ENCODE measurements at regions not wholly inside any gene's neighbourhood (a gene's known extent, or its start where the extent isn't known, plus 50 kb on each side); places are given as distances from the start of the nearest gene placed in this dataset.
"Not testable (repeated sequence)": the region's sequence is repeated elsewhere in the genome, so short reads cannot be mapped to it uniquely, and the experiment has no call there.

GRCh38 chr20:12112665-12113064, 195.0 kb downstream of the BTBD3 start:
- no peaks in the 10 kb centered on the region for H3K27me3 Mint-ChIP-seq
- no peaks in the 10 kb centered on the region for H3K4me1 Mint-ChIP-seq
- H3K9me3 Mint-ChIP-seq = peaks cover 6% of the 10 kb centered on the region
- no peaks in the 10 kb centered on the region for H3K36me3 Mint-ChIP-seq
- no peak overlapping the region for H3K4me3 Mint-ChIP-seq
- H3K27ac Mint-ChIP-seq = no peak overlapping the region

- Mint-ChIP-seq H3K9me3 (peaks cover 6% of the 10 kb centered on the region), H3K27me3 (no peaks in the 10 kb centered on the region), H3K4me3 (no peak overlapping the region), H3K36me3 (no peaks in the 10 kb centered on the region), H3K27ac (no peak overlapping the region), H3K4me1 (no peaks in the 10 kb centered on the region)
These were observed 195.4 kb downstream of the BTBD3 start for GRCh38 chr20:12113075-12113467.

- Mint-ChIP-seq H3K4me3 (no peak overlapping the region), H3K27ac (no peak overlapping the region), H3K36me3 (no peaks in the 10 kb centered on the region), H3K4me1 (no peaks in the 10 kb centered on the region), H3K27me3 (no peaks in the 10 kb centered on the region), H3K9me3 (peaks cover 6% of the 10 kb centered on the region)
These were observed 196.0 kb downstream of the BTBD3 start for GRCh38 chr20:12113468-12114371.

GRCh38 chr20:12129114-12129513, 211.4 kb downstream of the BTBD3 start:
- H3K27me3 Mint-ChIP-seq, H3K4me1 Mint-ChIP-seq, H3K4me3 Mint-ChIP-seq, H3K9me3 Mint-ChIP-seq, H3K36me3 Mint-ChIP-seq, H3K27ac Mint-ChIP-seq: not testable (repeated sequence)

GRCh38 chr20:12129532-12129931, 211.8 kb downstream of the BTBD3 start:
- H3K4me1 Mint-ChIP-seq, H3K27me3 Mint-ChIP-seq, H3K4me3 Mint-ChIP-seq, H3K36me3 Mint-ChIP-seq, H3K9me3 Mint-ChIP-seq, H3K27ac Mint-ChIP-seq: not testable (repeated sequence)

- Mint-ChIP-seq H3K36me3 (no peaks in the 10 kb centered on the region), H3K4me1 (no peaks in the 10 kb centered on the region), H3K27ac (no peak overlapping the region), H3K4me3 (no peak overlapping the region), H3K27me3 (no peaks in the 10 kb centered on the region), H3K9me3 (peaks cover 4% of the 10 kb centered on the region)
These were observed 213.1 kb downstream of the BTBD3 start for GRCh38 chr20:12130781-12131180.

GRCh38 chr20:12133553-12133952, 215.9 kb downstream of the BTBD3 start:
- H3K4me3 Mint-ChIP-seq = no peak overlapping the region
- no peak overlapping the region for H3K27ac Mint-ChIP-seq
- no peaks in the 10 kb centered on the region for H3K27me3 Mint-ChIP-seq
- no peaks in the 10 kb centered on the region for H3K4me1 Mint-ChIP-seq
- no peaks in the 10 kb centered on the region for H3K36me3 Mint-ChIP-seq
- peaks cover 10% of the 10 kb centered on the region for H3K9me3 Mint-ChIP-seq

GRCh38 chr20:12145951-12146350, 228.3 kb downstream of the BTBD3 start:
- H3K27ac Mint-ChIP-seq, H3K36me3 Mint-ChIP-seq, H3K27me3 Mint-ChIP-seq, H3K4me3 Mint-ChIP-seq, H3K4me1 Mint-ChIP-seq: not testable (repeated sequence)
- H3K9me3 Mint-ChIP-seq = peaks cover 28% of the 10 kb centered on the region

- peaks cover 5% of the 10 kb centered on the region for H3K9me3 Mint-ChIP-seq
- no peak overlapping the region for H3K4me3 Mint-ChIP-seq
- no peak overlapping the region for H3K27ac Mint-ChIP-seq
- H3K27me3 Mint-ChIP-seq = no peaks in the 10 kb centered on the region
- no peaks in the 10 kb centered on the region for H3K36me3 Mint-ChIP-seq
- H3K4me1 Mint-ChIP-seq = no peaks in the 10 kb centered on the region
These were observed 235.3 kb downstream of the BTBD3 start for GRCh38 chr20:12152996-12153395.

- Mint-ChIP-seq H3K36me3 (no peaks in the 10 kb centered on the region), H3K4me3 (no peak overlapping the region), H3K27ac (peak overlapping the region; percentile 35), H3K27me3 (no peaks in the 10 kb centered on the region), H3K4me1 (no peaks in the 10 kb centered on the region), H3K9me3 (peaks cover 3% of the 10 kb centered on the region)
These were observed 235.9 kb downstream of the BTBD3 start for GRCh38 chr20:12153628-12154027.

GRCh38 chr20:12156252-12156651, 238.6 kb downstream of the BTBD3 start:
- H3K9me3 Mint-ChIP-seq = peaks cover 6% of the 10 kb centered on the region
- H3K36me3 Mint-ChIP-seq = no peaks in the 10 kb centered on the region
- no peaks in the 10 kb centered on the region for H3K4me1 Mint-ChIP-seq
- H3K27ac Mint-ChIP-seq = no peak overlapping the region
- H3K27me3 Mint-ChIP-seq = no peaks in the 10 kb centered on the region
- no peak overlapping the region for H3K4me3 Mint-ChIP-seq

- Mint-ChIP-seq H3K27ac (no peak overlapping the region), H3K9me3 (peaks cover 12% of the 10 kb centered on the region)
These were observed 241.6 kb downstream of the BTBD3 start for GRCh38 chr20:12159261-12159660.

GRCh38 chr20:12161734-12162133, 244.0 kb downstream of the BTBD3 start:
- Mint-ChIP-seq H3K4me3 (no peak overlapping the region), H3K36me3 (no peaks in the 10 kb centered on the region), H3K27ac (no peak overlapping the region), H3K9me3 (peaks cover 23% of the 10 kb centered on the region), H3K27me3 (no peaks in the 10 kb centered on the region), H3K4me1 (no peaks in the 10 kb centered on the region)

More at GRCh38 chr20:12159261-12159660, 241.6 kb downstream of the BTBD3 start:
- no peaks in the 10 kb centered on the region for H3K4me1 Mint-ChIP-seq
- no peaks in the 10 kb centered on the region for H3K36me3 Mint-ChIP-seq
- H3K4me3 Mint-ChIP-seq = no peak overlapping the region
- H3K27me3 Mint-ChIP-seq = no peaks in the 10 kb centered on the region

- Mint-ChIP-seq H3K9me3 (peaks cover 33% of the 10 kb centered on the region), H3K36me3 (no peaks in the 10 kb centered on the region), H3K4me3 (no peak overlapping the region), H3K4me1 (no peaks in the 10 kb centered on the region), H3K27ac (no peak overlapping the region), H3K27me3 (no peaks in the 10 kb centered on the region)
These were observed 248.5 kb downstream of the BTBD3 start for GRCh38 chr20:12166053-12166717.

GRCh38 chr20:12170406-12170805, 252.7 kb downstream of the BTBD3 start:
- Mint-ChIP-seq H3K27ac (no peak overlapping the region), H3K9me3 (peaks cover 37% of the 10 kb centered on the region), H3K4me3 (no peak overlapping the region), H3K27me3 (no peaks in the 10 kb centered on the region), H3K36me3 (peaks cover 2% of the 10 kb centered on the region), H3K4me1 (no peaks in the 10 kb centered on the region)

- Mint-ChIP-seq H3K27me3 (no peaks in the 10 kb centered on the region), H3K36me3 (peaks cover 2% of the 10 kb centered on the region), H3K4me1 (no peaks in the 10 kb centered on the region), H3K9me3 (peaks cover 32% of the 10 kb centered on the region), H3K27ac (no peak overlapping the region), H3K4me3 (no peak overlapping the region)
These were observed 254.3 kb downstream of the BTBD3 start for GRCh38 chr20:12171923-12172524.

Measured in activated naive CD4-positive, alpha-beta T cell treated with anti-CD3 and anti-CD28 coated beads, Interleukin-2, amount 50 U/mL, for 24 hours (primary cell).